ENCODE measurements at regions not wholly inside any gene's neighbourhood (a gene's known extent, or its start where the extent isn't known, plus 50 kb on each side); places are given as distances from the start of the nearest gene placed in this dataset.

GRCh38 chr13:57253551-57253950 is 86.6 kb downstream of the PRR20E start:
- no peak for TF ChIP-seq EZH2 (IDR thresholded peaks at IDR 0.05; ENCODE audit: low read depth, unreplicated experiment)
- TF ChIP-seq POLR2AphosphoS5 (IDR thresholded peaks at IDR 0.05; ENCODE audit: low read depth), result no peak
- TF ChIP-seq, protein P1, sequence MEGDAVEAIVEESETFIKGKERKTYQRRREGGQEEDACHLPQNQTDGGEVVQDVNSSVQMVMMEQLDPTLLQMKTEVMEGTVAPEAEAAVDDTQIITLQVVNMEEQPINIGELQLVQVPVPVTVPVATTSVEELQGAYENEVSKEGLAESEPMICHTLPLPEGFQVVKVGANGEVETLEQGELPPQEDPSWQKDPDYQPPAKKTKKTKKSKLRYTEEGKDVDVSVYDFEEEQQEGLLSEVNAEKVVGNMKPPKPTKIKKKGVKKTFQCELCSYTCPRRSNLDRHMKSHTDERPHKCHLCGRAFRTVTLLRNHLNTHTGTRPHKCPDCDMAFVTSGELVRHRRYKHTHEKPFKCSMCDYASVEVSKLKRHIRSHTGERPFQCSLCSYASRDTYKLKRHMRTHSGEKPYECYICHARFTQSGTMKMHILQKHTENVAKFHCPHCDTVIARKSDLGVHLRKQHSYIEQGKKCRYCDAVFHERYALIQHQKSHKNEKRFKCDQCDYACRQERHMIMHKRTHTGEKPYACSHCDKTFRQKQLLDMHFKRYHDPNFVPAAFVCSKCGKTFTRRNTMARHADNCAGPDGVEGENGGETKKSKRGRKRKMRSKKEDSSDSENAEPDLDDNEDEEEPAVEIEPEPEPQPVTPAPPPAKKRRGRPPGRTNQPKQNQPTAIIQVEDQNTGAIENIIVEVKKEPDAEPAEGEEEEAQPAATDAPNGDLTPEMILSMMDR (conservative IDR thresholded peaks at IDR 0.05; ENCODE audit: low read depth in 2 of 2), result no peak
- no peak for TF ChIP-seq NANOG (IDR thresholded peaks at IDR 0.05; ENCODE audit: borderline replicate concordance)

All from GM23338 (cell line).